GM12878 (cell line): ENCODE measurements at regions not wholly inside any gene's neighbourhood (a gene's known extent, or its start where the extent isn't known, plus 50 kb on each side); places are given as distances from the start of the nearest gene placed in this dataset.

Experiments
- ATAC-seq: fragments of 200-7000 bp; cut with Tn5 transposase; 3 replicates; pipeline ENCODE4 v1.9.1; 2020; ENCODE audit warnings: mild to moderate bottlenecking, moderate library complexity
- BruUV-seq: library from RNA; stranded (reverse); fragments of 400-500 nt; replicated peaks from 2 replicates; lab custom pipeline; 2021; lab: Mats Ljungman, UMichigan
- CTCF ChIA-PET: fragments of 300-600 bp; sonication (Branson Sonifier 250); formaldehyde crosslinking; extraction: SDS; loops from one replicate; lab custom pipeline; 2021; ENCODE audit warnings: inconsistent platforms; lab: Yijun Ruan, JAX
- POLR2A ChIA-PET: fragments of 350-600 bp; formaldehyde crosslinking; extraction: SDS; loops from one replicate; lab custom pipeline; 2021; ENCODE audit warnings: inconsistent platforms; lab: Charles Lee
- RAD21 ChIA-PET: fragments of 300-600 bp; sonication (Branson Sonifier 250); formaldehyde crosslinking; loops from one replicate; lab custom pipeline; 2023; ENCODE audit warnings: antibody characterized with exemption; ENCODE audit not compliant: unreplicated experiment; lab: Charles Lee
- SMC1A ChIA-PET: fragments of 300-600 bp; sonication (Branson Sonifier 250); formaldehyde crosslinking; loops from one replicate; lab custom pipeline; 2023; ENCODE audit not compliant: unreplicated experiment, uncharacterized antibody; lab: Charles Lee
- DNase-seq: peaks from one replicate; pipeline ENCODE4 v3.0.0-alpha.2; 2011; ENCODE audit warnings: low read depth, low spot score
- FAIRE-seq: peaks from 3 replicates; lab custom pipeline; 2011; peaks lifted over from hg19 to GRCh38; lab: Jason Lieb, UNC
- H2AFZ ChIP-seq: 2 replicates; pipeline ENCODE4 v1.6.0; 2011; ENCODE audit warnings: low read depth, low read length, control low read depth; ENCODE audit not compliant: control insufficient read depth
- H3K27ac ChIP-seq: 2 replicates; pipeline ENCODE4 v1.5.1; 2011; ENCODE audit warnings: control low read depth; ENCODE audit not compliant: control insufficient read depth, insufficient read depth
- H3K27me3 ChIP-seq, 2 experiments: replicated peaks in 1 of 2; 2 replicates each; pipeline versions ENCODE4 v1.6.0 to v1.6.1; 2011; ENCODE audit warnings: low read length in 1 of 2; ENCODE audit not compliant: control insufficient read depth in 2 of 2, insufficient read depth in 2 of 2
- H3K36me3 ChIP-seq, 2 experiments: 2 replicates each; pipeline ENCODE4 v1.5.1; 2011; ENCODE audit warnings: low read length in 1 of 2; ENCODE audit not compliant: control insufficient read depth in 2 of 2, insufficient read depth in 2 of 2
- H3K4me1 ChIP-seq: 2 replicates; pipeline ENCODE4 v1.6.1; 2011; ENCODE audit warnings: mild to moderate bottlenecking, low read length, moderate library complexity, mixed read lengths; ENCODE audit not compliant: control insufficient read depth, insufficient read depth
- H3K4me2 ChIP-seq: 2 replicates; pipeline ENCODE4 v1.6.0; 2011; ENCODE audit warnings: control low read depth; ENCODE audit not compliant: control insufficient read depth, insufficient read depth
- H3K4me3 ChIP-seq: fragments of 200-600 bp; sonication (generic); 2 replicates; pipeline ENCODE4 v1.5.1; 2016
- H3K79me2 ChIP-seq: 2 replicates; pipeline ENCODE4 v1.6.0; 2011; ENCODE audit warnings: low read length; ENCODE audit not compliant: control insufficient read depth, insufficient read depth
- H3K9ac ChIP-seq: 2 replicates; pipeline ENCODE4 v1.8.0; 2011; ENCODE audit warnings: low read length, control low read depth, mixed read lengths; ENCODE audit not compliant: control insufficient read depth, insufficient read depth
- H3K9me3 ChIP-seq: replicated peaks from 3 replicates; pipeline ENCODE4 v1.5.1; 2011; ENCODE audit warnings: mild to moderate bottlenecking, low read length; ENCODE audit not compliant: control insufficient read depth, insufficient read depth
- H4K20me1 ChIP-seq: 2 replicates; pipeline ENCODE4 v1.6.0; 2011; ENCODE audit not compliant: control insufficient read depth, insufficient read depth
- BACH1 ChIP-seq: fragments of 450-650 bp; IDR thresholded peaks from 2 replicates; pipeline ENCODE4 v1.6.1; 2017; ENCODE audit warnings: mild to moderate bottlenecking, borderline replicate concordance
- BRCA1 ChIP-seq: IDR thresholded peaks from 2 replicates; pipeline ENCODE4 v1.6.1; 2011; ENCODE audit warnings: low read depth, low read length, improper control_type of control experiment
- CEBPB ChIP-seq, 2 experiments: fragments of 150-350 bp in 1 of 2; IDR thresholded peaks; 2 replicates each; pipeline ENCODE4 v1.6.1; 2012 to 2014; ENCODE audit warnings: low read depth in 2 of 2, low read length in 2 of 2, borderline replicate concordance in 1 of 2, inconsistent platforms in 1 of 2
- CREB1 ChIP-seq: IDR thresholded peaks from 2 replicates; pipeline ENCODE4 v1.6.1; 2012; ENCODE audit warnings: low read depth, mild to moderate bottlenecking, inconsistent platforms
- EP300 ChIP-seq, 2 experiments: fragments of 150-350 bp in 1 of 2; IDR thresholded peaks; 2 replicates each; pipeline ENCODE4 v1.6.1; 2011 to 2012; ENCODE audit warnings: low read depth in 2 of 2, low read length in 2 of 2, borderline replicate concordance in 1 of 2, improper control_type of control experiment in 1 of 2, inconsistent platforms in 1 of 2; ENCODE audit not compliant: control insufficient read depth in 1 of 2
- EZH2 ChIP-seq: IDR thresholded peaks from 2 replicates; pipeline ENCODE4 v1.6.1; 2012; ENCODE audit warnings: low read depth, mild to moderate bottlenecking, control low read depth, inconsistent platforms, low read length, borderline replicate concordance; ENCODE audit not compliant: control insufficient read depth
- GATAD2B ChIP-seq: fragments of 450-650 bp; conservative IDR thresholded peaks from 2 replicates; pipeline ENCODE4 v1.6.1; 2017; ENCODE audit warnings: low read depth, mild to moderate bottlenecking, moderate library complexity
- JUND ChIP-seq: IDR thresholded peaks from 2 replicates; pipeline ENCODE4 v1.6.1; 2012; ENCODE audit warnings: low read depth, mild to moderate bottlenecking, low read length, improper control_type of control experiment, moderate library complexity
- KDM1A ChIP-seq: fragments of 200-600 bp; sonication (generic); IDR thresholded peaks from 2 replicates; pipeline ENCODE4 v1.6.1; 2016; ENCODE audit warnings: borderline replicate concordance
- POLR2A ChIP-seq: IDR thresholded peaks from 2 replicates; pipeline ENCODE4 v1.6.1; 2011; ENCODE audit warnings: low read depth, mild to moderate bottlenecking, low read length
- POLR2AphosphoS5 ChIP-seq: IDR thresholded peaks from 2 replicates; pipeline ENCODE4 v1.6.1; 2011; ENCODE audit warnings: mild to moderate bottlenecking, low read length, inconsistent platforms
- RAD21 ChIP-seq: IDR thresholded peaks from 2 replicates; pipeline ENCODE4 v1.6.1; 2011; ENCODE audit warnings: mild to moderate bottlenecking, low read depth, low read length, moderate library complexity; ENCODE audit not compliant: insufficient read depth
- SIX5 ChIP-seq: IDR thresholded peaks from 2 replicates; pipeline ENCODE4 v1.6.1; 2011; ENCODE audit warnings: mild to moderate bottlenecking, low read depth, low read length, moderate library complexity; ENCODE audit not compliant: severe bottlenecking
- SPI1 ChIP-seq: IDR thresholded peaks from 2 replicates; pipeline ENCODE4 v1.6.1; 2011; ENCODE audit warnings: low read depth, mild to moderate bottlenecking, low read length, moderate library complexity, borderline replicate concordance; ENCODE audit not compliant: insufficient read depth
- YY1 ChIP-seq: IDR thresholded peaks from 2 replicates; pipeline ENCODE4 v1.6.1; 2011; ENCODE audit warnings: low read depth, mild to moderate bottlenecking, low read length
- WGBS: methylation state at CpG from one replicate; pipeline ENCODE4 v1.1.6; 2016; ENCODE audit warnings: low lambda C conversion rate; ENCODE audit not compliant: insufficient replicate concordance, insufficient coverage; ENCODE audit errors: missing lambda C conversion rate; 5-methylcytosine and 5-hydroxymethylcytosine counted together
- in situ Hi-C: fragments of 300-500 bp; cut with MboI; formaldehyde crosslinking; loops from 9 replicates; pipeline ENCODE4 v1.14.3; 2018; ENCODE audit warnings: mixed read lengths
- intact Hi-C: fragments of 100-400 bp; cut with micrococcal nuclease; formaldehyde crosslinking; loops from one replicate; pipeline ENCODE4 v1.14.2; 2022; ENCODE audit not compliant: unreplicated experiment
- TF ChIP-seq, protein P1 (sequence below): IDR thresholded peaks from 2 replicates; pipeline ENCODE4 v1.6.1; 2012; ENCODE audit warnings: mild to moderate bottlenecking, low read depth, low read length

GRCh38 chr13:110790371-110790770 is 76.9 kb downstream of the ING1 start:
- no peaks in the 10 kb centered on the region for H3K79me2 ChIP-seq
- no peak overlapping the region for H3K9ac ChIP-seq
- ChIA-PET POLR2A (no interaction called here), CTCF (interaction anchor here (1.0 kb wide), 1 partner anchor 28 kb away, joined by 3 read pairs; no protein-coding TSS in a partner anchor), RAD21 (no interaction called here), SMC1A (interaction anchor here (1.6 kb wide), 1 partner anchor 11 kb away, joined by 3 read pairs; no protein-coding TSS in a partner anchor)
- no peaks in the 10 kb centered on the region for H3K36me3 ChIP-seq
- no peak overlapping the region for H3K27ac ChIP-seq
- H3K4me3 ChIP-seq: no peak overlapping the region
- no peak overlapping the region for H3K4me2 ChIP-seq
- H4K20me1 ChIP-seq: no peaks in the 10 kb centered on the region
- no peaks in the 10 kb centered on the region for H3K4me1 ChIP-seq
- in situ Hi-C loops: no loop called here
- no TSS peak for BruUV-seq
- H3K27me3 ChIP-seq: no peaks in the 10 kb centered on the region
- H2AFZ ChIP-seq: no peak overlapping the region
- no peak for DNase-seq
- intact Hi-C loops: no loop called here
- no peak for TF ChIP-seq YY1
- no peak for TF ChIP-seq POLR2AphosphoS5
- TF ChIP-seq RAD21: no peak
- no peak for TF ChIP-seq POLR2A
- no peak for TF ChIP-seq SPI1
- TF ChIP-seq CREB1: no peak
- TF ChIP-seq KDM1A: no peak
- TF ChIP-seq, protein P1, sequence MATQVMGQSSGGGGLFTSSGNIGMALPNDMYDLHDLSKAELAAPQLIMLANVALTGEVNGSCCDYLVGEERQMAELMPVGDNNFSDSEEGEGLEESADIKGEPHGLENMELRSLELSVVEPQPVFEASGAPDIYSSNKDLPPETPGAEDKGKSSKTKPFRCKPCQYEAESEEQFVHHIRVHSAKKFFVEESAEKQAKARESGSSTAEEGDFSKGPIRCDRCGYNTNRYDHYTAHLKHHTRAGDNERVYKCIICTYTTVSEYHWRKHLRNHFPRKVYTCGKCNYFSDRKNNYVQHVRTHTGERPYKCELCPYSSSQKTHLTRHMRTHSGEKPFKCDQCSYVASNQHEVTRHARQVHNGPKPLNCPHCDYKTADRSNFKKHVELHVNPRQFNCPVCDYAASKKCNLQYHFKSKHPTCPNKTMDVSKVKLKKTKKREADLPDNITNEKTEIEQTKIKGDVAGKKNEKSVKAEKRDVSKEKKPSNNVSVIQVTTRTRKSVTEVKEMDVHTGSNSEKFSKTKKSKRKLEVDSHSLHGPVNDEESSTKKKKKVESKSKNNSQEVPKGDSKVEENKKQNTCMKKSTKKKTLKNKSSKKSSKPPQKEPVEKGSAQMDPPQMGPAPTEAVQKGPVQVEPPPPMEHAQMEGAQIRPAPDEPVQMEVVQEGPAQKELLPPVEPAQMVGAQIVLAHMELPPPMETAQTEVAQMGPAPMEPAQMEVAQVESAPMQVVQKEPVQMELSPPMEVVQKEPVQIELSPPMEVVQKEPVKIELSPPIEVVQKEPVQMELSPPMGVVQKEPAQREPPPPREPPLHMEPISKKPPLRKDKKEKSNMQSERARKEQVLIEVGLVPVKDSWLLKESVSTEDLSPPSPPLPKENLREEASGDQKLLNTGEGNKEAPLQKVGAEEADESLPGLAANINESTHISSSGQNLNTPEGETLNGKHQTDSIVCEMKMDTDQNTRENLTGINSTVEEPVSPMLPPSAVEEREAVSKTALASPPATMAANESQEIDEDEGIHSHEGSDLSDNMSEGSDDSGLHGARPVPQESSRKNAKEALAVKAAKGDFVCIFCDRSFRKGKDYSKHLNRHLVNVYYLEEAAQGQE: no peak
- no peak for TF ChIP-seq EP300 (IDR thresholded peaks at IDR 0.05; ENCODE audit: borderline replicate concordance in 1 of 2, control insufficient read depth in 1 of 2, low read depth in 2 of 2, low read length in 2 of 2)
- no peak for TF ChIP-seq EZH2
- TF ChIP-seq SIX5: no peak
- TF ChIP-seq BRCA1: no peak
- no peak for TF ChIP-seq BACH1
- TF ChIP-seq CEBPB (IDR thresholded peaks at IDR 0.05; ENCODE audit: borderline replicate concordance in 1 of 2, low read depth in 2 of 2, low read length in 2 of 2): no peak
- no peak for TF ChIP-seq JUND
- no peak for TF ChIP-seq GATAD2B
- WGBS: 52% methylated on average over 3 of the region's 3 CpGs
- ATAC-seq: no peak
- no peak for FAIRE-seq
- peaks cover 7% of the 10 kb centered on the region; the same call in 2 of the 3 replicates for H3K9me3 ChIP-seq
